H9 (cell line): ENCODE measurements at regions not wholly inside any gene's neighbourhood (a gene's known extent, or its start where the extent isn't known, plus 50 kb on each side); places are given as distances from the start of the nearest gene placed in this dataset.

Source experiments
- DNase-seq: peaks from one replicate; pipeline ENCODE4 v3.0.0-alpha.2; 2017
- H2AFZ ChIP-seq: one replicate; pipeline ENCODE4 v1.6.1; 2013; ENCODE audit warnings: mild to moderate bottlenecking, low read length, control low read depth, moderate library complexity
- H2AK5ac ChIP-seq: 2 replicates; pipeline ENCODE4 v1.6.1; 2013; ENCODE audit warnings: low read length, control low read depth, mixed read lengths; ENCODE audit not compliant: insufficient read length
- H2BK120ac ChIP-seq: one replicate; pipeline ENCODE4 v1.6.1; 2013; ENCODE audit warnings: low read depth, mild to moderate bottlenecking, low read length, control low read depth, inconsistent platforms; ENCODE audit not compliant: poor library complexity, severe bottlenecking
- H2BK12ac ChIP-seq: 2 replicates; pipeline ENCODE4 v1.6.1; 2013; ENCODE audit warnings: low read length, control low read depth, mixed read lengths, low read depth; ENCODE audit not compliant: insufficient read length
- H2BK15ac ChIP-seq: 2 replicates; pipeline ENCODE4 v1.6.1; 2013; ENCODE audit warnings: low read depth, low read length, control low read depth
- H2BK20ac ChIP-seq: one replicate; pipeline ENCODE4 v1.6.1; 2013; ENCODE audit warnings: low read depth, mild to moderate bottlenecking, low read length, control low read depth, inconsistent platforms; ENCODE audit not compliant: poor library complexity, severe bottlenecking
- H2BK5ac ChIP-seq: 2 replicates; pipeline ENCODE4 v1.6.1; 2013; ENCODE audit warnings: low read length, control low read depth, mixed read lengths; ENCODE audit not compliant: insufficient read length
- H3K14ac ChIP-seq: 2 replicates; pipeline ENCODE4 v1.6.1; 2013; ENCODE audit warnings: low read length, control low read depth; ENCODE audit not compliant: insufficient read depth
- H3K18ac ChIP-seq: 2 replicates; pipeline ENCODE4 v1.6.1; 2013; ENCODE audit warnings: low read depth, mild to moderate bottlenecking, mixed read lengths, low read length, control low read depth; ENCODE audit not compliant: insufficient read length
- H3K23ac ChIP-seq: 2 replicates; pipeline ENCODE4 v1.6.1; 2013; ENCODE audit warnings: low read length, control low read depth, mixed read lengths, low read depth; ENCODE audit not compliant: insufficient read length
- H3K23me2 ChIP-seq: 2 replicates; pipeline ENCODE4 v1.6.1; 2013; ENCODE audit warnings: low read depth, mild to moderate bottlenecking, mixed read lengths, low read length, control low read depth; ENCODE audit not compliant: insufficient read length, poor library complexity, severe bottlenecking
- H3K27ac ChIP-seq: 2 replicates; pipeline ENCODE4 v1.5.1; 2013; ENCODE audit warnings: low read length, control low read depth, mixed read lengths, low read depth; ENCODE audit not compliant: insufficient read length
- H3K27me3 ChIP-seq: 2 replicates; pipeline ENCODE4 v1.6.1; 2013; ENCODE audit warnings: low read length, control low read depth, inconsistent platforms; ENCODE audit not compliant: insufficient read depth
- H3K4ac ChIP-seq: 2 replicates; pipeline ENCODE4 v1.6.1; 2013; ENCODE audit warnings: low read depth, mild to moderate bottlenecking, control low read depth, inconsistent platforms, low read length, moderate library complexity
- H3K4me1 ChIP-seq: 2 replicates; pipeline ENCODE4 v1.6.1; 2013; ENCODE audit warnings: low read length, control low read depth, inconsistent platforms; ENCODE audit not compliant: insufficient read depth
- H3K4me2 ChIP-seq: 2 replicates; pipeline ENCODE4 v1.6.1; 2013; ENCODE audit warnings: low read length, control low read depth, mixed read lengths; ENCODE audit not compliant: insufficient read length, insufficient read depth
- H3K56ac ChIP-seq: 2 replicates; pipeline ENCODE4 v1.6.1; 2013; ENCODE audit warnings: low read depth, mild to moderate bottlenecking, mixed read lengths, low read length, control low read depth; ENCODE audit not compliant: insufficient read length
- H3K79me1 ChIP-seq: 2 replicates; pipeline ENCODE4 v1.6.1; 2013; ENCODE audit warnings: low read depth, mild to moderate bottlenecking, moderate library complexity, low read length, control low read depth, inconsistent platforms; ENCODE audit not compliant: insufficient read depth, poor library complexity, severe bottlenecking
- H3K79me2 ChIP-seq: 2 replicates; pipeline ENCODE4 v1.6.1; 2013; ENCODE audit warnings: low read length, control low read depth, inconsistent platforms; ENCODE audit not compliant: insufficient read depth
- H3K9ac ChIP-seq: 2 replicates; pipeline ENCODE4 v1.6.1; 2013; ENCODE audit warnings: low read length, control low read depth, mixed read lengths; ENCODE audit not compliant: insufficient read length; ENCODE audit errors: extremely low read depth
- H3K9me3 ChIP-seq: one replicate; pipeline ENCODE4 v1.6.1; 2013; ENCODE audit warnings: low read depth, low read length, inconsistent platforms; ENCODE audit not compliant: control insufficient read depth
- H3T11ph ChIP-seq: one replicate; pipeline ENCODE4 v1.6.1; 2013; ENCODE audit warnings: mild to moderate bottlenecking, low read length, control low read depth, inconsistent platforms
- H4K20me1 ChIP-seq: one replicate; pipeline ENCODE4 v1.6.1; 2013; ENCODE audit not compliant: control insufficient read depth, insufficient read length, insufficient read depth
- H4K5ac ChIP-seq: 2 replicates; pipeline ENCODE4 v1.6.1; 2013; ENCODE audit warnings: low read depth, mild to moderate bottlenecking, mixed read lengths, low read length, control low read depth; ENCODE audit not compliant: insufficient read length
- H4K8ac ChIP-seq: replicated peaks from 2 replicates; pipeline ENCODE4 v1.6.1; 2013; ENCODE audit warnings: low read length, control low read depth, mixed read lengths, low read depth; ENCODE audit not compliant: insufficient read length
- H4K91ac ChIP-seq: 2 replicates; pipeline ENCODE4 v1.6.1; 2013; ENCODE audit warnings: low read depth, mild to moderate bottlenecking, moderate library complexity, mixed read lengths, low read length, control low read depth; ENCODE audit not compliant: insufficient read length
- H3K27ac Mint-ChIP-seq, 3 experiments: 2 replicates in 2 of 3; 3 replicates in 1 of 3; pipeline ENCODE4 v1.8.0; 2020 to 2021; ENCODE audit warnings: mixed read lengths in 3 of 3, mild to moderate bottlenecking in 1 of 3, moderate library complexity in 1 of 3
- H3K27me3 Mint-ChIP-seq: 2 replicates; pipeline ENCODE4 v1.8.0; 2021; ENCODE audit warnings: low read depth, mild to moderate bottlenecking, moderate library complexity, mixed read lengths
- H3K36me3 Mint-ChIP-seq, 3 experiments: 2 replicates in 2 of 3; 3 replicates in 1 of 3; pipeline ENCODE4 v1.8.0; 2020 to 2021; ENCODE audit warnings: low read depth in 3 of 3, mixed read lengths in 3 of 3; ENCODE audit not compliant: insufficient read depth in 1 of 3
- H3K4me1 Mint-ChIP-seq, 2 experiments: 2 replicates each; pipeline ENCODE4 v1.8.0; 2020; ENCODE audit warnings: mixed read lengths in 2 of 2
- H3K4me3 Mint-ChIP-seq, 2 experiments: 2 replicates in 1 of 2; 3 replicates in 1 of 2; pipeline ENCODE4 v1.8.0; 2020 to 2021; ENCODE audit warnings: mild to moderate bottlenecking in 2 of 2, mixed read lengths in 2 of 2, moderate library complexity in 1 of 2
- H3K9me3 Mint-ChIP-seq, 2 experiments: 2 replicates in 1 of 2; 3 replicates in 1 of 2; pipeline ENCODE4 v1.8.0; 2020; ENCODE audit warnings: mild to moderate bottlenecking in 2 of 2, mixed read lengths in 2 of 2, moderate library complexity in 1 of 2
- TF ChIP-seq, protein P1 (sequence below): fragments of 200-600 bp; sonication (generic); conservative IDR thresholded peaks from 3 replicates; pipeline ENCODE4 v1.8.0; 2021; ENCODE audit warnings: antibody characterized with exemption, mild to moderate bottlenecking

DNA sequence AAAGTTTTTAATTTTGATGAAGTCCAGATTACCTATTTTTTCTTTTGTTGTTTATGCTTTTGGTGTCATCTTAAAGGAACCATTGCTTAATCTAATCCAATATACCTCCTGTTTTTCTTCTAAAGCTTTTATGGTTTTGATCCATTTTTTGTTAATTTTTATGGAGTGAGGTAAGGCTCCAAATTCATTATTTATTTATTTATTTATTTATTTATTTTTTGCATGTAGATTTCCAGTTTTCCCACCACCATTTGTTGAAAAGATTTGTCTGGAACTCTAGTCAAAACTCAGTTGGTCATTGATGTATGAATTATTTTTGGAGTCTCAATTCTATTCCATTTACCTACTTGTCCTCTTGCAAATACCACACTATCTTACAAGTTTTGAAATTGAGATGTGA, 99.4 kb upstream of the RBMS1 start:
- H3K36me3 Mint-ChIP-seq: peaks cover 7 to 29% (median 8%) of the 10 kb centered on the region in 3 experiments
- Histone ChIP-seq H3K14ac (no peak overlapping the region), H3K79me1 (no peaks in the 10 kb centered on the region), H2BK120ac (no peak overlapping the region), H2BK12ac (no peak overlapping the region), H3K79me2 (no peaks in the 10 kb centered on the region), H3K27ac (no peak overlapping the region), H3K56ac (no peak overlapping the region), H4K8ac (no peak overlapping the region), H3K23ac (no peak overlapping the region), H3K23me2 (no peaks in the 10 kb centered on the region), H4K91ac (no peak overlapping the region), H3K4me1 (no peaks in the 10 kb centered on the region), H2BK20ac (no peak overlapping the region), H2AK5ac (no peak overlapping the region), H3K18ac (no peak overlapping the region), H3K27me3 (no peaks in the 10 kb centered on the region), H3K4me2 (no peak overlapping the region), H4K20me1 (no peaks in the 10 kb centered on the region), H3K9ac (no peak overlapping the region), H4K5ac (no peak overlapping the region), H2BK15ac (no peak overlapping the region), H2AFZ (no peak overlapping the region), H2BK5ac (no peak overlapping the region), H3K9me3 (no peaks in the 10 kb centered on the region), H3T11ph (no peak overlapping the region), H3K4ac (no peak overlapping the region)
- no peak for DNase-seq
- no peaks in the 10 kb centered on the region for H3K27me3 Mint-ChIP-seq
- H3K4me3 Mint-ChIP-seq: no peak overlapping the region
- H3K4me1 Mint-ChIP-seq: no peaks in the 10 kb centered on the region; a peak in 1 of 4 replicates
- TF ChIP-seq, protein P1, sequence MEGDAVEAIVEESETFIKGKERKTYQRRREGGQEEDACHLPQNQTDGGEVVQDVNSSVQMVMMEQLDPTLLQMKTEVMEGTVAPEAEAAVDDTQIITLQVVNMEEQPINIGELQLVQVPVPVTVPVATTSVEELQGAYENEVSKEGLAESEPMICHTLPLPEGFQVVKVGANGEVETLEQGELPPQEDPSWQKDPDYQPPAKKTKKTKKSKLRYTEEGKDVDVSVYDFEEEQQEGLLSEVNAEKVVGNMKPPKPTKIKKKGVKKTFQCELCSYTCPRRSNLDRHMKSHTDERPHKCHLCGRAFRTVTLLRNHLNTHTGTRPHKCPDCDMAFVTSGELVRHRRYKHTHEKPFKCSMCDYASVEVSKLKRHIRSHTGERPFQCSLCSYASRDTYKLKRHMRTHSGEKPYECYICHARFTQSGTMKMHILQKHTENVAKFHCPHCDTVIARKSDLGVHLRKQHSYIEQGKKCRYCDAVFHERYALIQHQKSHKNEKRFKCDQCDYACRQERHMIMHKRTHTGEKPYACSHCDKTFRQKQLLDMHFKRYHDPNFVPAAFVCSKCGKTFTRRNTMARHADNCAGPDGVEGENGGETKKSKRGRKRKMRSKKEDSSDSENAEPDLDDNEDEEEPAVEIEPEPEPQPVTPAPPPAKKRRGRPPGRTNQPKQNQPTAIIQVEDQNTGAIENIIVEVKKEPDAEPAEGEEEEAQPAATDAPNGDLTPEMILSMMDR: no peak
- peaks cover 20 to 24% of the 10 kb centered on the region in 2 experiments for H3K9me3 Mint-ChIP-seq
- no peak overlapping the region for H3K27ac Mint-ChIP-seq
